ENCODE measurements at regions not wholly inside any gene's neighbourhood (a gene's known extent, or its start where the extent isn't known, plus 50 kb on each side); places are given as distances from the start of the nearest gene placed in this dataset.

DNA sequence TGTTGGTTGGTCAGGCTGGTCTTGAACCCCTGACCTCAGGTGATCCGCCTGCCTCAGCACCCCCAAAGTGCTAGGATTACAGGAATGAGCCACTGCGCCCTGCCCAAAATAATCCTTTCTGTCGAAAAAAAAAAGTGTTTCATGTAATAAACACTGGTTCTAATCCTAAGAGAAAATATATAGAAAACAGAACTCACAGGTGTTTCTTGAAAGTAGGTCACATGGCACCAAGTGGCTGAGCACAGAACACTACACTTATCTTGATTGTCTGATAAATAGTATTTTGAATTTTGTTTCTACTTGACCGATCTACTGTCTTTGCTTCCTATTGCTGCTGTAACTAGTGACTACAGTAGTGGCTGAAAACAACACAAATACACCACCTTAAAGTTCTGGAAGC, 87.6 kb upstream of the SOD1 start:
- TF ChIP-seq POLR2AphosphoS5 (IDR thresholded peaks at IDR 0.05; ENCODE audit: insufficient read depth, low read depth, low read length) = no peak
- TF ChIP-seq, protein P1, sequence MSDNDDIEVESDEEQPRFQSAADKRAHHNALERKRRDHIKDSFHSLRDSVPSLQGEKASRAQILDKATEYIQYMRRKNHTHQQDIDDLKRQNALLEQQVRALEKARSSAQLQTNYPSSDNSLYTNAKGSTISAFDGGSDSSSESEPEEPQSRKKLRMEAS (IDR thresholded peaks at IDR 0.05; ENCODE audit: insufficient read depth, insufficient read length) = no peak
- TF ChIP-seq CTCF (IDR thresholded peaks at IDR 0.05; ENCODE audit: extremely low read depth in 1 of 2, insufficient read depth in 1 of 2, low read depth in 1 of 2, low read length in 2 of 2) = no peak
- TF ChIP-seq EZH2 (IDR thresholded peaks at IDR 0.05; ENCODE audit: borderline replicate concordance, low read depth, low read length, severe bottlenecking) = no peak
- no peak for TF ChIP-seq JUN (IDR thresholded peaks at IDR 0.05; ENCODE audit: borderline replicate concordance, insufficient read depth, insufficient read length, low read depth)
